HCT116 (cell line): ENCODE measurements at regions not wholly inside any gene's neighbourhood (a gene's known extent, or its start where the extent isn't known, plus 50 kb on each side); places are given as distances from the start of the nearest gene placed in this dataset.

ENCODE experiments used
- ATAC-seq: fragments of 200-7000 bp; cut with Tn5 transposase; 2 replicates; pipeline ENCODE4 v1.9.1; 2020; ENCODE audit warnings: mild to moderate bottlenecking, moderate library complexity
- BruUV-seq: library from RNA; stranded (reverse); fragments of 400-500 nt; replicated peaks from 2 replicates; lab custom pipeline; 2021; lab: Mats Ljungman, UMichigan
- CTCF ChIA-PET: fragments of 300-600 bp; sonication (Branson Sonifier 250); formaldehyde crosslinking; loops from one replicate; lab custom pipeline; 2021; ENCODE audit warnings: antibody characterized with exemption; lab: Charles Lee
- POLR2A ChIA-PET: fragments of 300-600, 350-600 bp; sonication (Branson Sonifier 250); formaldehyde crosslinking; loops from one replicate; lab custom pipeline; 2021; ENCODE audit warnings: antibody characterized with exemption; lab: Charles Lee
- RAD21 ChIA-PET, 2 experiments: fragments of 300-600 bp; sonication (Branson Sonifier 250); formaldehyde crosslinking; loops; one replicate each; lab custom pipeline; 2023; ENCODE audit warnings: low total read pairs in 2 of 2; ENCODE audit not compliant: uncharacterized antibody in 2 of 2, unreplicated experiment in 2 of 2, low non-redundant PET in 1 of 2; lab: Charles Lee
- DNase-seq: peaks from one replicate; pipeline ENCODE4 v3.0.0-alpha.2; 2010; ENCODE audit warnings: low read depth, low spot score
- H2AFZ ChIP-seq: fragments of 200-600 bp; shearing (Covaris generic), sonication (generic); 2 replicates; pipeline ENCODE4 v1.6.1; 2017; ENCODE audit warnings: low read depth, mixed run types, mixed read lengths, antibody characterized with exemption, low read length; ENCODE audit not compliant: poor library complexity, severe bottlenecking
- H3K27ac ChIP-seq: 2 replicates; pipeline ENCODE4 v1.5.1; 2012; ENCODE audit warnings: low read depth, low read length
- H3K27me3 ChIP-seq: fragments of 200-600 bp; sonication (generic); 2 replicates; pipeline ENCODE4 v1.6.1; 2016; ENCODE audit warnings: mixed run types, low read length, mixed read lengths; ENCODE audit not compliant: insufficient read depth
- H3K36me3 ChIP-seq, 2 experiments: fragments of 200-500 bp in 1 of 2; fragments of 200-600 bp in 1 of 2; sonication (Bioruptor generic) in 1 of 2; sonication (generic) in 1 of 2; 2 replicates each; pipeline versions ENCODE4 v1.5.1 to v1.6.1; 2014 to 2016; ENCODE audit warnings: low read length in 2 of 2, inconsistent platforms in 1 of 2, mixed read lengths in 1 of 2, mixed run types in 1 of 2; ENCODE audit not compliant: insufficient read depth in 2 of 2, control insufficient read depth in 1 of 2
- H3K4me1 ChIP-seq, 2 experiments: fragments of 200-600 bp in 1 of 2; sonication (generic) in 1 of 2; 2 replicates each; pipeline versions ENCODE4 v1.5.1 to v1.6.1; 2012 to 2017; ENCODE audit warnings: low read length in 2 of 2, inconsistent platforms in 1 of 2, mild to moderate bottlenecking in 1 of 2, mixed read lengths in 1 of 2, mixed run types in 1 of 2, moderate library complexity in 1 of 2; ENCODE audit not compliant: insufficient read depth in 2 of 2, control insufficient read depth in 1 of 2
- H3K4me2 ChIP-seq: fragments of 200-600 bp; sonication (generic); 2 replicates; pipeline ENCODE4 v1.6.1; 2017; ENCODE audit warnings: mixed run types, low read length, mixed read lengths
- H3K4me3 ChIP-seq, 2 experiments: fragments of 200-600 bp in 1 of 2; sonication (generic) in 1 of 2; replicated peaks in 1 of 2; 2 replicates each; pipeline ENCODE4 v1.5.1; 2011 to 2016; ENCODE audit warnings: low read length in 2 of 2, control low read depth in 1 of 2, low read depth in 1 of 2, mild to moderate bottlenecking in 1 of 2, mixed read lengths in 1 of 2, mixed run types in 1 of 2
- H3K79me2 ChIP-seq: fragments of 200-600 bp; sonication (generic); 2 replicates; pipeline ENCODE4 v1.6.1; 2017; ENCODE audit warnings: mild to moderate bottlenecking, mixed run types, low read length, moderate library complexity, mixed read lengths; ENCODE audit not compliant: insufficient read depth
- H3K9ac ChIP-seq: fragments of 200-600 bp; sonication (generic); 2 replicates; pipeline ENCODE4 v1.6.1; 2016; ENCODE audit warnings: low read length, mixed read lengths
- H3K9me2 ChIP-seq: fragments of 200-600 bp; sonication (generic), shearing (Covaris generic); 2 replicates; pipeline ENCODE4 v1.6.1; 2017; ENCODE audit warnings: mixed run types, mild to moderate bottlenecking, moderate library complexity; ENCODE audit not compliant: insufficient read depth
- H3K9me3 ChIP-seq, 2 experiments: fragments of 200-500 bp in 1 of 2; fragments of 200-600 bp in 1 of 2; sonication (Bioruptor generic) in 1 of 2; sonication (generic) in 1 of 2; 2 replicates each; pipeline ENCODE4 v1.6.1; 2014 to 2017; ENCODE audit warnings: low read length in 2 of 2, mixed read lengths in 2 of 2, inconsistent platforms in 1 of 2, low read depth in 1 of 2, mild to moderate bottlenecking in 1 of 2, mixed run types in 1 of 2, moderate library complexity in 1 of 2; ENCODE audit not compliant: control insufficient read depth in 1 of 2, insufficient read depth in 1 of 2
- H4K20me1 ChIP-seq: fragments of 200-600 bp; sonication (generic), shearing (Covaris generic); 2 replicates; pipeline ENCODE4 v1.6.1; 2017; ENCODE audit warnings: mixed run types, mild to moderate bottlenecking, moderate library complexity; ENCODE audit not compliant: insufficient read depth
- SIN3A ChIP-seq: IDR thresholded peaks from 2 replicates; pipeline ENCODE4 v1.6.1; 2012; ENCODE audit warnings: low read depth
- intact Hi-C: fragments of 100-400 bp; cut with micrococcal nuclease; formaldehyde crosslinking; loops from 2 replicates; pipeline ENCODE4 v1.10.0; 2022
- TF ChIP-seq, protein P1 (sequence below): IDR thresholded peaks from 2 replicates; pipeline ENCODE4 v1.6.1; 2012; ENCODE audit warnings: low read depth

DNA sequence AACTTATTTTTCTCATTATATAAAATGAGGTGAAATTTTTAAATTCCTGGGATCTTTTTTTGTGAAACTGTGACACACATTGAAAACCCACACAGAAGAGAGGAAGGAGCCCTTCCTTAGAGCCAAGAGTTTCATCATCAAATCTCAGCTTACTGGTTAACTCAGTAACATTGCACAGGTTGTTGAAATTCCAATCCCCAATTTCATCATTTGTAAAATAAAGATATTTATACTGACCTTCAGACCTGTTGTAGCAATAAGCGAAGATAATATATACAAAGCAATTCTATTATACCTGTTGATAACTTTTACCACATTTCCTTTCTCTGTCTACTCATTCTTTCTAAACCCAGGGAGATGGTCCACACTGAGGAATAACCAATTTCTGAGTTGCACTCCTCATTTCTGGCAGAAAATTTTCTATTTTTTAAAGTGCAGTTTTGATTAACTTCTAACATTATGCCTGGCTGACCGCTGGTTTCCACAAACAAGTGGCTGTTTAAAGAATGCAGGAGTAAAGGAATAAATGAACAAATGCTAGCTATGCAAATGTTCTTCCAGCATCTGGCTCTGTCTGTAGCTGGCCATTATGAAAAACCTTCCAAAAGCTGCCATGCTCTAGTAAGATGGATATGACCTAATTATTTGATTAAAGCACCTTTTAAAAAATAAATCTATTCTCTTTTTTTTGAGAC lies 105.7 kb upstream of the LINC00305 start:
- Histone ChIP-seq H3K36me3 (no peaks in the 10 kb centered on the region), H4K20me1 (no peaks in the 10 kb centered on the region), H3K79me2 (no peaks in the 10 kb centered on the region), H3K4me2 (no peak overlapping the region), H3K9ac (no peak overlapping the region), H3K4me1 (no peaks in the 10 kb centered on the region), H3K27me3 (no peaks in the 10 kb centered on the region), H3K27ac (no peak overlapping the region)
- CTCF ChIA-PET: no interaction called here
- intact Hi-C loops: no loop called here
- DNase-seq: no peak
- TF ChIP-seq, protein P1, sequence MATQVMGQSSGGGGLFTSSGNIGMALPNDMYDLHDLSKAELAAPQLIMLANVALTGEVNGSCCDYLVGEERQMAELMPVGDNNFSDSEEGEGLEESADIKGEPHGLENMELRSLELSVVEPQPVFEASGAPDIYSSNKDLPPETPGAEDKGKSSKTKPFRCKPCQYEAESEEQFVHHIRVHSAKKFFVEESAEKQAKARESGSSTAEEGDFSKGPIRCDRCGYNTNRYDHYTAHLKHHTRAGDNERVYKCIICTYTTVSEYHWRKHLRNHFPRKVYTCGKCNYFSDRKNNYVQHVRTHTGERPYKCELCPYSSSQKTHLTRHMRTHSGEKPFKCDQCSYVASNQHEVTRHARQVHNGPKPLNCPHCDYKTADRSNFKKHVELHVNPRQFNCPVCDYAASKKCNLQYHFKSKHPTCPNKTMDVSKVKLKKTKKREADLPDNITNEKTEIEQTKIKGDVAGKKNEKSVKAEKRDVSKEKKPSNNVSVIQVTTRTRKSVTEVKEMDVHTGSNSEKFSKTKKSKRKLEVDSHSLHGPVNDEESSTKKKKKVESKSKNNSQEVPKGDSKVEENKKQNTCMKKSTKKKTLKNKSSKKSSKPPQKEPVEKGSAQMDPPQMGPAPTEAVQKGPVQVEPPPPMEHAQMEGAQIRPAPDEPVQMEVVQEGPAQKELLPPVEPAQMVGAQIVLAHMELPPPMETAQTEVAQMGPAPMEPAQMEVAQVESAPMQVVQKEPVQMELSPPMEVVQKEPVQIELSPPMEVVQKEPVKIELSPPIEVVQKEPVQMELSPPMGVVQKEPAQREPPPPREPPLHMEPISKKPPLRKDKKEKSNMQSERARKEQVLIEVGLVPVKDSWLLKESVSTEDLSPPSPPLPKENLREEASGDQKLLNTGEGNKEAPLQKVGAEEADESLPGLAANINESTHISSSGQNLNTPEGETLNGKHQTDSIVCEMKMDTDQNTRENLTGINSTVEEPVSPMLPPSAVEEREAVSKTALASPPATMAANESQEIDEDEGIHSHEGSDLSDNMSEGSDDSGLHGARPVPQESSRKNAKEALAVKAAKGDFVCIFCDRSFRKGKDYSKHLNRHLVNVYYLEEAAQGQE: no peak
- TF ChIP-seq, all 23 proteins: peak for 0
- RAD21 ChIA-PET: no interaction called here
- POLR2A ChIA-PET: no interaction called here
- Histone ChIP-seq H3K4me3 (no peak overlapping the region), H3K9me2 (no peaks in the 10 kb centered on the region), H3K9me3 (peaks cover 0 to 12% of the 10 kb centered on the region in 2 experiments; a peak in 2 of 4 replicates), H2AFZ (no peak overlapping the region)
- BruUV-seq: no TSS peak
- no peak for ATAC-seq

DNA sequence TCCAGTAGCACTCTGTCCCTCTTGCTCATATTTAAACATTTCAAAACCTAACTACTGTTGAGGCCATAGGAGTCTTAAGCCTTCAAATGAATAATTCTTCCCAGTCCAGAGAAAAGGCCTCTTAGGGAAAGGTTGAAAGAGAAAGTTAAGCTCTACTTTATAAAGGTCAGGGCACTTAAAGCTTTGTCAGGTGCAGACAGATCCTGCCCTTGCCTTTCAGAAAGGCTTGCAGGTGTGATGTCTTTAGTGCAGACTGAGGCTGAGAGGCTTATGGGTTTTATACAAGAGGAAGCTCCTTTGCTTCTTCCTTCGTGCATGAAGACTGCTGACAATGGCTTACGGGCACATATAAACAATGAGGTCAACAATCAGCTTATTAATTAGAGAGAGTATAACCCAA lies 105.0 kb upstream of the LINC00305 start:
- RAD21 ChIA-PET: no interaction called here
- no peaks in the 10 kb centered on the region for H3K27me3 ChIP-seq
- POLR2A ChIA-PET: no interaction called here
- no peaks in the 10 kb centered on the region for H3K79me2 ChIP-seq
- H3K9me3 ChIP-seq: peaks cover 0 to 9% of the 10 kb centered on the region in 2 experiments; a peak in 2 of 4 replicates
- no peak overlapping the region for H2AFZ ChIP-seq
- H4K20me1 ChIP-seq: no peaks in the 10 kb centered on the region
- no peaks in the 10 kb centered on the region for H3K4me1 ChIP-seq
- no peak overlapping the region for H3K27ac ChIP-seq
- no peak overlapping the region for H3K9ac ChIP-seq
- intact Hi-C loops: no loop called here
- no peaks in the 10 kb centered on the region for H3K36me3 ChIP-seq
- CTCF ChIA-PET: no interaction called here
- no peak overlapping the region for H3K4me2 ChIP-seq
- H3K9me2 ChIP-seq: no peaks in the 10 kb centered on the region
- TF ChIP-seq SIN3A: no peak
- ATAC-seq: no peak
- no peak for DNase-seq
- BruUV-seq: no TSS peak
- H3K4me3 ChIP-seq: no peak overlapping the region
